Kidney epithelial cell (primary cell): ENCODE measurements at regions not wholly inside any gene's neighbourhood (a gene's known extent, or its start where the extent isn't known, plus 50 kb on each side); places are given as distances from the start of the nearest gene placed in this dataset.

Experiments used
- DNase-seq: peaks from one replicate; pipeline ENCODE4 v3.0.0-alpha.2; 2010; ENCODE audit warnings: low read depth
- H3K27me3 ChIP-seq: 2 replicates; pipeline ENCODE4 v1.6.0; 2011; ENCODE audit warnings: low read length; ENCODE audit not compliant: control insufficient read depth, insufficient read depth
- H3K36me3 ChIP-seq: 2 replicates; pipeline ENCODE4 v1.5.1; 2011; ENCODE audit warnings: low read length; ENCODE audit not compliant: control insufficient read depth, insufficient read depth
- H3K4me3 ChIP-seq: 2 replicates; pipeline ENCODE4 v1.5.1; 2011; ENCODE audit warnings: low read depth, mild to moderate bottlenecking, control low read depth, low read length
- TF ChIP-seq, protein P1 (sequence below): IDR thresholded peaks from 2 replicates; pipeline ENCODE4 v1.5.1; 2011; ENCODE audit warnings: mild to moderate bottlenecking, moderate library complexity, low read length, control low read depth, inconsistent platforms; ENCODE audit not compliant: insufficient read depth, poor library complexity, severe bottlenecking

DNA sequence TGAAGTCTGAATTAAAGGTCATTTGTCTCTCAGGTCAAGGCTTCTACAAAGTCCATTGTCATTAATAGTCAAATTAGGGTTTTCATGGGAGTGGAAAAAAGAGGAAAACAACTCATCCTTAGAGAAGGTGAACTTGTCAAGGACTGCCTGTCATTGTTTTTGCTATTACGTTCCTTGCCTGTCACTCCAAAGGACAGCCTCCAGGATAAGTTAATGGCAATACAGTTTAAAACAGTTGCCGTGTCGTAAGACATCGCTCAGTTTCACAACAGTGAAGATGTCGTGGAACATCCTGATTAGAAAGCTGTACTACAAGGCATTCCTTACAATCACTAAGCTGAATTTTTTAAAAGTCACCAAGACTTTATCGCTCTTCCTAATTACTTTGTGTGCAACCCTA is 466.8 kb upstream of the SMIM31 start:
- Histone ChIP-seq H3K4me3 (no peak overlapping the region), H3K27me3 (no peaks in the 10 kb centered on the region), H3K36me3 (no peaks in the 10 kb centered on the region)
- no peak for DNase-seq
- TF ChIP-seq, protein P1, sequence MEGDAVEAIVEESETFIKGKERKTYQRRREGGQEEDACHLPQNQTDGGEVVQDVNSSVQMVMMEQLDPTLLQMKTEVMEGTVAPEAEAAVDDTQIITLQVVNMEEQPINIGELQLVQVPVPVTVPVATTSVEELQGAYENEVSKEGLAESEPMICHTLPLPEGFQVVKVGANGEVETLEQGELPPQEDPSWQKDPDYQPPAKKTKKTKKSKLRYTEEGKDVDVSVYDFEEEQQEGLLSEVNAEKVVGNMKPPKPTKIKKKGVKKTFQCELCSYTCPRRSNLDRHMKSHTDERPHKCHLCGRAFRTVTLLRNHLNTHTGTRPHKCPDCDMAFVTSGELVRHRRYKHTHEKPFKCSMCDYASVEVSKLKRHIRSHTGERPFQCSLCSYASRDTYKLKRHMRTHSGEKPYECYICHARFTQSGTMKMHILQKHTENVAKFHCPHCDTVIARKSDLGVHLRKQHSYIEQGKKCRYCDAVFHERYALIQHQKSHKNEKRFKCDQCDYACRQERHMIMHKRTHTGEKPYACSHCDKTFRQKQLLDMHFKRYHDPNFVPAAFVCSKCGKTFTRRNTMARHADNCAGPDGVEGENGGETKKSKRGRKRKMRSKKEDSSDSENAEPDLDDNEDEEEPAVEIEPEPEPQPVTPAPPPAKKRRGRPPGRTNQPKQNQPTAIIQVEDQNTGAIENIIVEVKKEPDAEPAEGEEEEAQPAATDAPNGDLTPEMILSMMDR: no peak

DNA sequence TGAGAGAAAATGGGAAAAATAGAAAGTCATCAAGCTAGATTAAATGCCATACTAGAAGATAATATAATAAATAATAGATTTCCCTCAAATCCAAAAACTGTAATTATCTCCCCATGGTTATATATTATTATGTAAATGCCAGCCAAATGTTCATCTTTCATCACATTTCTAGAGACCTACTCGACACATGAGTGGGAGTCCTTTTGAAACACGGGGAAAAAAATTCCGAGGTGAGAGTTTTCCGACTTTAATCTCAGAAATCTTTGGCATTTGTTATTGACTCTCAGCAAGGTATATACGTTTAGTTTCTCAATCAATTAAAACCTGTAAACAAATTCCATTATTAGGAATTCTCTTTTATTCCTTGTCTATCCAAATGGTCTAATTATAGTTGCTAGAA is 465.4 kb upstream of the SMIM31 start:
- Histone ChIP-seq H3K4me3 (no peak overlapping the region), H3K36me3 (no peaks in the 10 kb centered on the region), H3K27me3 (no peaks in the 10 kb centered on the region)
- TF ChIP-seq, protein P1: no peak
- no peak for DNase-seq

DNA sequence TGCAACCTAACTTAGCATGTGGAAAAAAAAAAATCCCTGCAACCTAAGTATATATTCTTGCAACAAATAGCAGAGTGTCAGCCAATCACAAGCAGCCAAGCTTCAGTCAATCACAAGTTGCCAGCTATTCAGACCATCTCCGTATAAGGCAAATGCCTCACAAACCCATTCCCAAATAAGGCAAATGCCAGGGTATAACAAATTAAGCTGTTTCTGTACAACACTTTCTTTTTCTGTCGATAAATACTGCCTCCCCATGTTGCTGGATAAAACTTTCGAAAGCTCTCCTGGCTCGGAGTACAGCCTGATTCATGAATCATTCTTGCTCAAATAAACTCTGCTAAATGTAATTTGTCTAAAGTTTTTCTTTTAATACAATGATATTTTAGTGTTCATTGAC is 460.7 kb upstream of the SMIM31 start:
- H3K27me3 ChIP-seq: no peaks in the 10 kb centered on the region
- H3K36me3 ChIP-seq: no peaks in the 10 kb centered on the region
- DNase-seq: no peak
- TF ChIP-seq, protein P1: no peak
- H3K4me3 ChIP-seq: no peak overlapping the region

DNA sequence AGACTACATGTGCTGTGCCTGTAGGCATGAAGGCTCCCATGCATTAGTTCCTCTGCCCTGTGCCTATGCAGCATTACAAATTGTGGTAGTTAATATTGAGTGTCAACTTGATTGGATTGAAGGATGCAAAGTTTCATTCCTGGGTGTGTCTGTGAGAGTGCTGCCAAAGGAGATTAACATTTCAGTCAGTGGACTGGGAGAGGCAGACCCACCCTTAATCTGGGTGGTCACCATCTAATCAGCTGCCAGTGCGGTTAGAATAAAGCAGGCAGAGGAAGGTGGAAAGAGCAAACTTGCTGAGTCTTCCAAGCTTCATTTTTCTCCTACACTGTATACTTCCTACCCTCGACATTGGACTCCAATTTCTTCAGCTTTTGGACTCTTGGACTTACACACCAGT is 460.2 kb upstream of the SMIM31 start:
- Histone ChIP-seq H3K36me3 (no peaks in the 10 kb centered on the region), H3K4me3 (no peak overlapping the region), H3K27me3 (no peaks in the 10 kb centered on the region)
- no peak for DNase-seq
- TF ChIP-seq, protein P1: no peak

DNA sequence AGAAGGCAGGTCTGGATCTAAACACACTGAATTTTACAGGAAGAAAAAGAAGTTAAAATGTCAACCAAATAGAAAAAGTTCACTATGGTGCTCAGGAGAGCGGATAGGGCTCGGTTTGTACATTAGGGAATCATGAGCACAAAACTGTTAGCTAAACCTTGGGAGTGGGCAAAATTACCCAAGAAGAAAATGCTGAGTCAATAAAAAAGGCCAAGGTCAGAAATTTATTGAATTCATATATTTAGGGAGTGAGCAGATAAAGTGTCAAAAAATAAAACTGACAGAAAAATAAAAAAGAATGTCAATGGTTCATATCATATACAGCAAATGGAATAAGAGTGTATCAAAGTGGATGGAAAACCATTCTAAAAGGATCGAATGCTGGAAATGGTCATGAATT is 452.5 kb upstream of the SMIM31 start:
- Histone ChIP-seq H3K4me3 (no peak overlapping the region), H3K27me3 (no peaks in the 10 kb centered on the region), H3K36me3 (no peaks in the 10 kb centered on the region)
- TF ChIP-seq, protein P1: no peak
- DNase-seq: no peak

DNA sequence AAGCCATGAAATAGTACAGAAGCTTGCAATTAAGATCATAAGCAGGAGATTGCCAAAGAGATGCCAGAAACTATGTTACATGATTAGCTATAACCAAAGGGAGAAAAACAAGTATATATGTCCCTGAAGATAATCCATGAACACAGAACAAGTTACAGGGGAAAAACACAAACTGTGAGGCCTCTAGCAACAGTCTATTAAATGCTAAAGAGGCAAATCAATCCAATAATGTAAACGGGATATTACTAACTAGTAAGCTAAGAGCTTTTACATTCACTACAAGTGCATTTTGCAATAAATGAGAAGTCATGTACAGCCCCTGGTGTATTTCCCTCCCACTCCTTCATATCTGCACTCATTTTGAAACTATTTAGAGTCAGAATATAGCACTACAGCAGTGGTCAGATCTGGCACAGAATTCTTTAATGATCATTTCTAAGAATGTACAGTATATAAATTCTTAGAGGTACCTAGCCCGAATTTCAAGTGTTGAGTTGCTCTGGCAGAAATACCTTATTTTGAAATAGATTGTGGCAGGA is 449.8 kb upstream of the SMIM31 start:
- TF ChIP-seq, protein P1: no peak
- Histone ChIP-seq H3K36me3 (no peaks in the 10 kb centered on the region), H3K4me3 (no peak overlapping the region), H3K27me3 (no peaks in the 10 kb centered on the region)
- no peak for DNase-seq
